Coronary artery (tissue), 2 donors: ENCODE measurements at regions not wholly inside any gene's neighbourhood (a gene's known extent, or its start where the extent isn't known, plus 50 kb on each side); places are given as distances from the start of the nearest gene placed in this dataset.

Experiments used
- DNase-seq: peaks from one replicate; pipeline ENCODE4 v3.0.0-alpha.2; 2017; ENCODE audit warnings: low spot score
- H3K27ac ChIP-seq, 2 donors: fragments of 200-600 bp; sonication (generic); one replicate each; pipeline ENCODE4 v1.5.1; 2016 to 2019
- H3K4me3 ChIP-seq: fragments of 200-600 bp; sonication (generic); 2 replicates; pipeline ENCODE4 v1.5.1; 2016; ENCODE audit warnings: mild to moderate bottlenecking, moderate library complexity
- TF ChIP-seq, protein P1 (sequence below): fragments of 200-600 bp; sonication (generic); IDR thresholded peaks from one replicate; pipeline ENCODE4 v1.5.1; 2019; ENCODE audit warnings: antibody characterized with exemption

DNA sequence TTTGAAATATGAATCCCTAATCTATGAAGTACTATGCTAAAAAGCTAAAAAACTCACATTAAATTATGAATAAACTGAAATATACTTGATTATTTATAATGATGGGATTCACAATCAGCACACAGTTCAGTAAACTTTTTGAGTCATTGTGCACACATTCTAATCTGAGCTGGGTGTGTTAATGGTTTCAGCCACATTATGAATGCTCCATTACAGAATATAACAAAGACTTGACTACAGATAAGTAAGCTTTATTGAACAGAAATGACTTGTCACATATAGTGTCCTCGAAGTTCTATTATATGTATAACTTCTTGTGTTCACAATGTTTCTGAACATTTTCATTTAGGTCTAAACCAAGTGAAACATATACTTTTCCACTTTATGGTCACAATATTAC is 1649.9 kb upstream of the IGFBP7 start:
- TF ChIP-seq, protein P1, sequence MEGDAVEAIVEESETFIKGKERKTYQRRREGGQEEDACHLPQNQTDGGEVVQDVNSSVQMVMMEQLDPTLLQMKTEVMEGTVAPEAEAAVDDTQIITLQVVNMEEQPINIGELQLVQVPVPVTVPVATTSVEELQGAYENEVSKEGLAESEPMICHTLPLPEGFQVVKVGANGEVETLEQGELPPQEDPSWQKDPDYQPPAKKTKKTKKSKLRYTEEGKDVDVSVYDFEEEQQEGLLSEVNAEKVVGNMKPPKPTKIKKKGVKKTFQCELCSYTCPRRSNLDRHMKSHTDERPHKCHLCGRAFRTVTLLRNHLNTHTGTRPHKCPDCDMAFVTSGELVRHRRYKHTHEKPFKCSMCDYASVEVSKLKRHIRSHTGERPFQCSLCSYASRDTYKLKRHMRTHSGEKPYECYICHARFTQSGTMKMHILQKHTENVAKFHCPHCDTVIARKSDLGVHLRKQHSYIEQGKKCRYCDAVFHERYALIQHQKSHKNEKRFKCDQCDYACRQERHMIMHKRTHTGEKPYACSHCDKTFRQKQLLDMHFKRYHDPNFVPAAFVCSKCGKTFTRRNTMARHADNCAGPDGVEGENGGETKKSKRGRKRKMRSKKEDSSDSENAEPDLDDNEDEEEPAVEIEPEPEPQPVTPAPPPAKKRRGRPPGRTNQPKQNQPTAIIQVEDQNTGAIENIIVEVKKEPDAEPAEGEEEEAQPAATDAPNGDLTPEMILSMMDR = no peak
- no peak overlapping the region for H3K27ac ChIP-seq
- no peak overlapping the region for H3K4me3 ChIP-seq
- DNase-seq = no peak

DNA sequence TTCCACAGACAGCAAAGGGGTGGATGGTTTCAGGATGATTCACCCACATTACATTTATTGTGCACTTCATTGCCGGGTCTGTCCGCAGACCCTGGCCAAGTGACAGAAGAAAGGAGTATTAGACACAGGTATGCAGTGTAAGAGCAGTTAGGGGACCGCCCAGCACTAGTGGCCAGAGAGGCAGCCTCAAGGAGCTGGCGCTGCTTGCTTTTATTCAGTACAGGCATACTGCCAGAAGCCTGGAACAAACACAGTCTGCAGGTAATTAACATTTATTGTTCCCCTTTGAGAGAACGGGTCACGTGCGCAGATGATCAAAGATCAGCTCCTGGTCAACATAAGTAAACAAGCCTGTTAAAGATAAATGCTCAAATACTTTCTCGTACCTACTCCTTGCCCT is 1639.0 kb upstream of the IGFBP7 start:
- DNase-seq = no peak
- H3K4me3 ChIP-seq = no peak overlapping the region
- TF ChIP-seq, protein P1 = no peak
- H3K27ac ChIP-seq = no peak overlapping the region

DNA sequence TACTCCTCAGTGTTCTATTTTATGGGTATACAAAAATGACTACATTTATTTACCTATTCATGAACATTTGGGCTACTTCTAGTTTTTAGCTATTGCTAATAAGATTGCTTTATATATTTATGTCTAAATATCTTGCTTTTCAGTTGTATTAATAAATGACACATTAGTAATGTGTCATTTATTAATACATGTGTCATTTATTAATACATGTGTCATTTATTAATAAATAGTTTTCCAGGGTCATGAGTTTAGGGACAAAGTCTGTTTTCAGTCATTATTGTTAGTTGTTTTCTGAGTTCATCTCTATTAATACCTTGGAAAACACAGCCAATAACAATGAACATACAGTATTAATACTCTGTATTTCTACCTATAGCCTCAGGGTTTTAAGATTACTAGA is 1630.7 kb upstream of the IGFBP7 start:
- H3K4me3 ChIP-seq = no peak overlapping the region
- H3K27ac ChIP-seq = no peak overlapping the region
- DNase-seq = no peak
- TF ChIP-seq, protein P1 = no peak

DNA sequence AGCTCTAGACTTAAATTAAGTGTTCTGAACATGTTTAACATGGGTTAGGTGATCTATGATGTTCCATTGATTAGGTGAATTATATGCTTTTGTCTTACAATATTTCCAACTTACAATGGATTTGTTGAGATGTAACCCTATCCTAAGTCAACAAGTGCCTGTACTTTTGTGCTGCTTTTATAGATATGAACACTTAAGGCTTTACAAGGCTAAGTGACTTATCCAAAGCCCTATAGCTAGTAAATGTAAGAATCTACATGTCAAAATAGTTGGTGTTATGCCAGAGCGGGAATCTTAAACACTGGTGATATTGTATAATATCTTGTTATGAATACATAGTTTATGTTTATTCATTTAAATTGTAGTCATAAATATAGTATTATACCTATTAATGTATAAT is 1629.1 kb upstream of the IGFBP7 start:
- no peak for DNase-seq
- TF ChIP-seq, protein P1 = no peak

DNA sequence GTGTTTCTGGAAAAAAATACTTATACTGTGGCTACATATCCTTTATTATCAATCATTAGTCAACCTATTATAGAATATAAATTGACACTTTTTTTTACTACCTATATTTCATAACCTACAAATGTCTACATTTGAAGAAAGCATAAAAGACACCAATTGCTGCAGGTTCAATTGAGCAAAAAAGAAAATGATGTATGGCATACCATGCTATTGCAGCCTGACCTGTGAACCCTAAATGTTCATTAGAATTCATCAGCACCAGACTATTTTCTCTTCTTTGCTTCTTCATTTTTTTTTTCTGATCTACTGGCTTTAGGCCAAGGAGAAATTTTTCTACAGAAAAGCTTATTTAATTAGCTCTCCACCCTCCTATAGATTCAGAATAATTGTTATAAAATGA is 1628.2 kb upstream of the IGFBP7 start:
- Histone ChIP-seq H3K27ac (no peak overlapping the region), H3K4me3 (no peak overlapping the region)
- TF ChIP-seq, protein P1 = no peak
- no peak for DNase-seq

More for the DNA sequence above, 1629.1 kb upstream of the IGFBP7 start:
- Histone ChIP-seq H3K27ac (no peak overlapping the region), H3K4me3 (no peak overlapping the region)

DNA sequence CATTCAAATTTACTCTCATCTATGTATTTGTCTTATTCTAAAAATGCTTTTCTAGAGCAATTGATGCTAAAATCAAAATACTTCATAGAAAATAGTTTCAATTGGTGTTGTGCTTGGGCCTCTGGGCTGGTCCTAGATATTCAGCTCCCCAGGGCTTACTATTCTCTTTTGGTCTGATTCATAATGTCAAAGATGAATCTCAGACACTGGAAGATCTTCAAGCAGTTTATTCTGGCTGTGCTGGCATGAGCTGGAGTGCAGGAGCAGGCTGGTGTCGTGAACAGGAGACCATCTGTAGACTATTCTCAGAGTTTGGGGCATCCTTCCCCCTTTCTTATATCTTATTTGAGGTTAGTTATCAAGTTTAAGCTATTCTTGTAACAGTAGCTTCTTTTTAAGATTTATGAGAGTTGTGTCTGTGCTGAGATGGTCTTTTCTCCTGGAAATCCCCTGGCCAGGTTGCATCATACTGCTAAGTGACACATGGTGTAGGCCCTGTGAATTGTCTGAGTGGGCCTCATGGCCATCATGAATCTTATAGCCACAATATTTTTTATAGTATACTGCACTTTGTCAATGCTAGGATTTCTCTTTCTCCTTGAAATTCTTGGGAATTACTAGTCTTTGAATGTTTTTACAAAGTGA is 1624.0 kb upstream of the IGFBP7 start:
- Histone ChIP-seq H3K4me3 (no peak overlapping the region), H3K27ac (no peak overlapping the region)
- TF ChIP-seq, protein P1 = no peak
- DNase-seq = no peak

DNA sequence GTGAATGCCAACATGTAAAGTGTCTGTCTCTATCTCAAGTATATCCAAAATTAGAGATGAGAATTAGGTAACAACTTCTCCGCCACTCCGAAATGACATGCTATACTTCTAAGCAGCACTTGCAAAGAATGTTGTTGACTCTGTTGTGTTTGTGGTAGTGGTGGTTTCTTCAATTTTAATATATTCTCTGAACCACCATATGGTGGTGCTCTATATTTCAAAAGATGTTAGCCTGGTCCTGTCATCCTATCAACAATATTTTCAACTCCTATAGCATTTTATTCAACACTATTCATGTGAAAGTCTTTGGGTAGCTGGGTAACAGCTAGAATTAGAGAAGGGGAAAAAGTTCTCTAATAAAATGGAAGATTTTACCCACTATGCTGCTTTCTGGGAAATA is 1622.8 kb upstream of the IGFBP7 start:
- TF ChIP-seq, protein P1 = no peak
- no peak for DNase-seq
- Histone ChIP-seq H3K27ac (no peak overlapping the region), H3K4me3 (no peak overlapping the region)
